KMS-11 (cell line): ENCODE measurements at regions not wholly inside any gene's neighbourhood (a gene's known extent, or its start where the extent isn't known, plus 50 kb on each side); places are given as distances from the start of the nearest gene placed in this dataset.

Source experiments
- H2AFZ ChIP-seq: fragments of 200-600 bp; sonication (generic); 2 replicates; pipeline ENCODE4 v1.6.1; 2016; ENCODE audit warnings: antibody characterized with exemption, mixed run types, low read depth
- H3K27ac ChIP-seq: fragments of 200-600 bp; sonication (generic); 2 replicates; pipeline ENCODE4 v1.6.1; 2016; ENCODE audit warnings: mild to moderate bottlenecking, mixed run types
- H3K27me3 ChIP-seq: fragments of 200-600 bp; sonication (generic); 2 replicates; pipeline ENCODE4 v1.6.1; 2017; ENCODE audit warnings: mild to moderate bottlenecking, low read depth, mixed run types, moderate library complexity; ENCODE audit not compliant: insufficient read depth
- H3K36me3 ChIP-seq: fragments of 200-600 bp; sonication (generic); 2 replicates; pipeline ENCODE4 v1.6.1; 2017; ENCODE audit warnings: mild to moderate bottlenecking, mixed run types; ENCODE audit not compliant: insufficient read depth
- H3K4me1 ChIP-seq: fragments of 200-600 bp; sonication (generic); 2 replicates; pipeline ENCODE4 v1.6.1; 2016; ENCODE audit warnings: mild to moderate bottlenecking, low read depth, mixed run types; ENCODE audit not compliant: poor library complexity, severe bottlenecking
- H3K4me2 ChIP-seq: fragments of 200-600 bp; sonication (generic); 2 replicates; pipeline ENCODE4 v1.7.0; 2016; ENCODE audit warnings: mild to moderate bottlenecking, mixed run types
- H3K4me3 ChIP-seq: fragments of 200-600 bp; sonication (generic); IDR thresholded peaks from 2 replicates; pipeline ENCODE4 v1.6.1; 2017; ENCODE audit warnings: low read depth, low read length, mixed read lengths; ENCODE audit not compliant: insufficient read depth
- H3K79me2 ChIP-seq: fragments of 200-600 bp; sonication (generic); 2 replicates; pipeline ENCODE4 v1.6.1; 2016; ENCODE audit warnings: low read depth, mixed run types; ENCODE audit not compliant: insufficient read depth
- H3K9ac ChIP-seq: fragments of 200-600 bp; sonication (generic); 2 replicates; pipeline ENCODE4 v1.6.1; 2016; ENCODE audit warnings: mild to moderate bottlenecking, mixed run types
- H4K20me1 ChIP-seq: fragments of 200-600 bp; sonication (generic); 2 replicates; pipeline ENCODE4 v1.6.1; 2016; ENCODE audit warnings: mild to moderate bottlenecking, mixed run types; ENCODE audit not compliant: insufficient read depth
- CTCF ChIP-seq: fragments of 200-600 bp; sonication (generic); conservative IDR thresholded peaks from 2 replicates; pipeline ENCODE4 v1.6.1; 2017; ENCODE audit warnings: low read depth, mild to moderate bottlenecking, antibody characterized with exemption, low read length, moderate library complexity, mixed read lengths

- Histone ChIP-seq H3K27me3 (no peaks in the 10 kb centered on the region), H4K20me1 (no peaks in the 10 kb centered on the region), H3K27ac (no peak overlapping the region), H3K4me3 (no peak overlapping the region), H3K79me2 (no peaks in the 10 kb centered on the region), H3K36me3 (no peaks in the 10 kb centered on the region), H2AFZ (no peak overlapping the region), H3K9ac (no peak overlapping the region), H3K4me2 (no peak overlapping the region), H3K4me1 (no peaks in the 10 kb centered on the region)
- TF ChIP-seq CTCF: no peak
These were observed 286.9 kb upstream of the ATP10B start for GRCh38 chr5:161138751-161139455.

GRCh38 chr5:161134956-161135355 is 282.9 kb upstream of the ATP10B start:
- H3K4me2 ChIP-seq: no peak overlapping the region
- no peak overlapping the region for H2AFZ ChIP-seq
- H3K9ac ChIP-seq: no peak overlapping the region
- no peak overlapping the region for H3K27ac ChIP-seq
- no peaks in the 10 kb centered on the region for H4K20me1 ChIP-seq
- H3K36me3 ChIP-seq: no peaks in the 10 kb centered on the region
- H3K4me1 ChIP-seq: no peaks in the 10 kb centered on the region
- no peaks in the 10 kb centered on the region for H3K79me2 ChIP-seq
- TF ChIP-seq CTCF: no peak
- no peaks in the 10 kb centered on the region for H3K27me3 ChIP-seq
- no peak overlapping the region for H3K4me3 ChIP-seq

- H2AFZ ChIP-seq: no peak overlapping the region
- no peaks in the 10 kb centered on the region for H3K27me3 ChIP-seq
- H3K4me3 ChIP-seq: no peak overlapping the region
- H3K36me3 ChIP-seq: no peaks in the 10 kb centered on the region
- no peak overlapping the region for H3K9ac ChIP-seq
- no peaks in the 10 kb centered on the region for H3K4me1 ChIP-seq
- H4K20me1 ChIP-seq: no peaks in the 10 kb centered on the region
- no peak for TF ChIP-seq CTCF
- H3K4me2 ChIP-seq: no peak overlapping the region
- H3K27ac ChIP-seq: no peak overlapping the region
- H3K79me2 ChIP-seq: no peaks in the 10 kb centered on the region
These were observed 282.1 kb upstream of the ATP10B start for GRCh38 chr5:161134083-161134482.

GRCh38 chr5:161115941-161116340 is 263.9 kb upstream of the ATP10B start:
- H3K27me3 ChIP-seq: no peaks in the 10 kb centered on the region
- H3K36me3 ChIP-seq: no peaks in the 10 kb centered on the region
- H3K4me1 ChIP-seq: no peaks in the 10 kb centered on the region
- no peaks in the 10 kb centered on the region for H4K20me1 ChIP-seq
- no peaks in the 10 kb centered on the region for H3K79me2 ChIP-seq
- H2AFZ ChIP-seq: no peak overlapping the region
- H3K27ac ChIP-seq: no peak overlapping the region
- H3K4me3 ChIP-seq: no peak overlapping the region
- H3K4me2 ChIP-seq: no peak overlapping the region
- H3K9ac ChIP-seq: no peak overlapping the region
- no peak for TF ChIP-seq CTCF
